ENCODE measurements at regions not wholly inside any gene's neighbourhood (a gene's known extent, or its start where the extent isn't known, plus 50 kb on each side); places are given as distances from the start of the nearest gene placed in this dataset.
"Not testable (repeated sequence)": the region's sequence is repeated elsewhere in the genome, so short reads cannot be mapped to it uniquely, and the experiment has no call there.

DNA sequence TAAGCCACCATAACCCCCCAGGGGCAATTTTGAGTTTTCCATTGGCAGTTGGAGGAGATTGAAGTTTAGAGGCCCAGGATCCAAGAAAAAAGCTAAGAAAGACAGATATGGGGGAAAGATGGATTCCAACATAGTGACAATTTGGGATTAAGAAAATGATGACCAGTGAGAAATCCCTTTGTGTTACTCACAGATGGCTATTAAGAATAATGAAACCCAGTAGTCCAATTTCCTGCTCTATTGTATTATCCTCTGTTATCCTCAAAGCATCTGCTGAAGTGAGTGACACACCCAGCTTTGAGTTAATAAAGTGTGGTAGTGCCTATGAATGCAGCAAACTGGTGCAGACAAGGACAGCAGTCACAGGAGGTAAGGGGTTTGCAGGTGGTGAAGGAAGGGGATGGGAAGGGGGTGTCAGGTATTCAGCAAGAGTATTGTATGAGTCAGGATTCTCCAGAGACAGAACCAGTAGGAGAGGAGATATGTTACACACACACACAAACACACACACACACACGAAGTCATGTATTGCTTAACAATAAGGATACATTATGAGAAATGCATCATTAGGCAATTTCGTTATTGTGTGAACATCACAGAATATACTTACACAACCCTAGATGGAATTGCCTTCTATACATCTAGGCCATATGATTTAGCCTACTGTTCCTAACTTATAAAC is 112.4 kb upstream of the VANGL1 start:
- H3K4me3 ChIP-seq (replicated peaks; ENCODE audit: low read depth, low read length), result no peak overlapping the region
- DNase-seq (ENCODE audit: extremely low read depth, low read depth), result no peak
- TF ChIP-seq, protein P1, sequence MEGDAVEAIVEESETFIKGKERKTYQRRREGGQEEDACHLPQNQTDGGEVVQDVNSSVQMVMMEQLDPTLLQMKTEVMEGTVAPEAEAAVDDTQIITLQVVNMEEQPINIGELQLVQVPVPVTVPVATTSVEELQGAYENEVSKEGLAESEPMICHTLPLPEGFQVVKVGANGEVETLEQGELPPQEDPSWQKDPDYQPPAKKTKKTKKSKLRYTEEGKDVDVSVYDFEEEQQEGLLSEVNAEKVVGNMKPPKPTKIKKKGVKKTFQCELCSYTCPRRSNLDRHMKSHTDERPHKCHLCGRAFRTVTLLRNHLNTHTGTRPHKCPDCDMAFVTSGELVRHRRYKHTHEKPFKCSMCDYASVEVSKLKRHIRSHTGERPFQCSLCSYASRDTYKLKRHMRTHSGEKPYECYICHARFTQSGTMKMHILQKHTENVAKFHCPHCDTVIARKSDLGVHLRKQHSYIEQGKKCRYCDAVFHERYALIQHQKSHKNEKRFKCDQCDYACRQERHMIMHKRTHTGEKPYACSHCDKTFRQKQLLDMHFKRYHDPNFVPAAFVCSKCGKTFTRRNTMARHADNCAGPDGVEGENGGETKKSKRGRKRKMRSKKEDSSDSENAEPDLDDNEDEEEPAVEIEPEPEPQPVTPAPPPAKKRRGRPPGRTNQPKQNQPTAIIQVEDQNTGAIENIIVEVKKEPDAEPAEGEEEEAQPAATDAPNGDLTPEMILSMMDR (IDR thresholded peaks at IDR 0.05; ENCODE audit: low read depth, low read length, missing control alignments), result no peak

DNA sequence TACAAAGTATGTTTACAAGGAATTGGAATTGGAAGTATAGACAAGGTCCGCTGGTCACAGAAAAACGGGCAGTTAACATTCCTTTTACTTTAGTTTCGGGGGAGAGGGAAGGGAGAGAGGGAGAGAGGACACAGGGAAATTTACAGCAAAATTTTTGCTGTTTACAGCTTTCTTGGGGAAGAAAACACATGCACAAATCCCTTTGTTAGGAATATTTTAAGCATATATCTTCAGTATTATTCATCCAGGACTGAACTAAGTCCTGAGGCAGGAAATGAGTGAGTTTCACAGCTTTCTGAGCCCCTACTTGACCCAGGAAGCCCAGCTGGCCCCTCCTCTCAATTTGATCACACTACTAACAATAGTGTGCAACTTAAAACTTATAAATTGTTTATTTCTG is 113.4 kb upstream of the VANGL1 start:
- not testable (repeated sequence) for H3K4me3 ChIP-seq (replicated peaks; ENCODE audit: low read depth, low read length)

DNA sequence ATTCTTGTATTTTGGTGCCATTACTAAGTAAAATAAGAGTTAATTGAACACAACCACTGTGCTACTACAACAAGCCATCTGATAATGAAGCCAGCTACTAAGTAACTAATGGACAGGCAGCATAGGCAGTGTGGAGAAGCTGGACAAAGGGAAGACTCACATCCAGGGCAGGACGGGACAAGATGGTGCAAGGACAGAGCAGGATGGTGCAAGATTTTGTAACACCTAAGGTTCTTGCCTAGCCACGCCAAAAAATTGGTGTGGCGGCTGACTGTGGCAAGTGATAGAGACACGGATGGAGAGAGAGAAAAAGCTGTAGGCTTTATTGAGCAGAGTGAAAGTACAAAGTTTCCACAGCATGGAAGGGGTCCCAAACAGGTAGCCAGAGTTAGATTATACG is 114.0 kb upstream of the VANGL1 start:
- no peak for DNase-seq (ENCODE audit: extremely low read depth, low read depth)
- H3K4me3 ChIP-seq (replicated peaks; ENCODE audit: low read depth, low read length), result no peak overlapping the region
- TF ChIP-seq, protein P1 (IDR thresholded peaks at IDR 0.05; ENCODE audit: low read depth, low read length, missing control alignments), result no peak

More for the DNA sequence above, 113.4 kb upstream of the VANGL1 start:
- DNase-seq (ENCODE audit: extremely low read depth, low read depth), result not testable (repeated sequence)

DNA sequence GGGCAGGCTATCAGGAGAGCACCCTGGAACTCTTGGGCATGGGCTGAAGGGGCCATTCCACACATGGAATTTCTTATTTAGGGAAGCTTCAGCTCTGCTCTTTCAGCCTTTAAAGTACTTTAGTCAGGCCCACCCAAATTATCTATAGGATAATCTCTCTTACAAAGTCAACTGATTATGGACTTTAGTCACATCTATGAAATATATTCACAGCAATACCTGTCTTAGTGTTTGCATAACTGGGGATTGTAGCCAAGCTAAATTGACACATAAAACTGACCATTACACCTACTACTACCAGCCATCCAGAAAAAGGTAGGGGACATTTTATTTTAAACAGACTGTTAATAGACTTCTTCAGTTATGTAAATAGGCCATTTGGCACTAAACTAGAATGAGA is 114.9 kb upstream of the VANGL1 start:
- H3K4me3 ChIP-seq (replicated peaks; ENCODE audit: low read depth, low read length), result no peak overlapping the region
- TF ChIP-seq, protein P1 (IDR thresholded peaks at IDR 0.05; ENCODE audit: low read depth, low read length, missing control alignments), result no peak
- no peak for DNase-seq (ENCODE audit: extremely low read depth, low read depth)

DNA sequence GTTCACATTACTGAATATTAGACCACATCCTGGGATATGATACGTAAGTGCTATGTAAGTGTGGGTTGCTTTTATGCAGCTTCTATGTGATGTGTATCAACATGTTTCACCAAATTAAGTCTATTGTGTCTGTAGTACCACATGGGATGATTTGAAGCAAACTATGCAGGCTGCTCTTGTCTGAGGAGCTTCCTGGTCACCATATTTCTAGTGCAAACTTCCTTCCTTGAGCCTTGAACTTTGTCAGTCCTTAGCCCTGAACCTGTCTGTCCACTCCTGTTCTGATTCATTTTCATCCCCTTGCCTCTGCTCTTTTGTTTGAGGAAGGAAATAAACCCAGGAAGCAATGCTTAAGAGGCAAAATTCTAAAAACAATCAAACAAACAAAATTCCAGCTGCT is 117.5 kb upstream of the VANGL1 start:
- H3K4me3 ChIP-seq (replicated peaks; ENCODE audit: low read depth, low read length), result no peak overlapping the region
- DNase-seq (ENCODE audit: extremely low read depth, low read depth), result no peak
- TF ChIP-seq, protein P1 (IDR thresholded peaks at IDR 0.05; ENCODE audit: low read depth, low read length, missing control alignments), result no peak

DNA sequence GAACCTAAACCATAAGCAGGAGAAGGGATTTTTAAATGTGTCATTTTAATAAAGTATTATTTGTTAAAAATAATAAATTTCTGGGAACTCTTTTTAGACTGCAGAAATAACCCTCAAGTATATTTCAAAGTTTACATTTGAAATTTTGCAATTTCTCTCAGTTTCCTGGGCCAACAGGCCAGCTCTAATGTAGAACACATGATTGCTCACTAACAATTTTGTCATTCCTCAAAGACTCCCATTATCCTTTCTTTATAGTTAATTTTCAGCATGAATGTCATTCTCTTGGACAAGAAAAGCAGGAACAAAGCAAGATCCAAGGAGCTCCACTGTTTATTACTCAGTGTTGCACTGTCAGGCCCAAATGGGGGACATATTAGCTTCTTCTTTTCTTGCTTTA is 119.4 kb upstream of the VANGL1 start:
- no peak for DNase-seq (ENCODE audit: extremely low read depth, low read depth)
- TF ChIP-seq, protein P1 (IDR thresholded peaks at IDR 0.05; ENCODE audit: low read depth, low read length, missing control alignments), result no peak
- no peak overlapping the region for H3K4me3 ChIP-seq (replicated peaks; ENCODE audit: low read depth, low read length)

DNA sequence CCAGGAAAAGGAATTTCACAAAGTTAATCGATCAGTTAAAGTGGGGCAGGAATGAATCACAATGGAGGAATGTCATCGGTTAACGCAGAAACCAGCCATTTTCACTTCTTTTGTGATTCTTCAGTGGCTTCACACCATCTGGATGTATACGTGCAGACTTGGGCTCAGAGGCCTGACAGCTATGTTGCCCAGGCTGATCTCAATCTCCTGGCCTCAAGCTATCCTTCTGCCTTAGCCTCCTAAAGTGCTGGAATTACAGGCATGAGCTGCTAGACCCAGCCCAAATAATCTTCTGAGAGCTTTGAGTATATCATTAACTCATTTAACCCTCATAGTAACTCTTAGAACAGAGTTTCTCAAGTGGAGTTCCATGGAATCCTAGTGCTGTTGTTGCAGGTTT is 126.5 kb upstream of the VANGL1 start:
- TF ChIP-seq, protein P1 (IDR thresholded peaks at IDR 0.05; ENCODE audit: low read depth, low read length, missing control alignments), result no peak
- no peak overlapping the region for H3K4me3 ChIP-seq (replicated peaks; ENCODE audit: low read depth, low read length)
- no peak for DNase-seq (ENCODE audit: extremely low read depth, low read depth)

DNA sequence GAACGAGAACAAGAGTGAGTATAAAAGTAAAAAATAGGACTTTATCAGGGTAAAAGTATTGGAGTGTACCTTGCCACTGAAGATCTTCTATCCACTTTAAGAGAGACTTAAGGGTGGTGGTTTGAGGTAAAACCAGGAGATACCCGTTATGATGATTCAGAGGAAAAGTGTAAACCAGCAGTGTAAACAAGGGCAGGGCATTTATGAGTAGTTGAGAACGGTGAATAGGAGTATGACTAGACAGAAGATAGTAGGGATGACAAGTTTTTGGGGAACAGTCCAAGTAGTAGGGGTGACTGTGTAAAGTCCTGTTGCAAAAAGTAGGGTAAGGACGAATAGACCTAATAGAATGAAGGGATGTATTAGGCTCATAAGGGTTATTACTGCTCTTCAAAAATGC is 131.5 kb upstream of the VANGL1 start:
- DNase-seq (ENCODE audit: extremely low read depth, low read depth); H3K4me3 ChIP-seq (replicated peaks; ENCODE audit: low read depth, low read length): not testable (repeated sequence)
